OCI-LY7 (cell line): ENCODE measurements at regions not wholly inside any gene's neighbourhood (a gene's known extent, or its start where the extent isn't known, plus 50 kb on each side); places are given as distances from the start of the nearest gene placed in this dataset.

Experiments
- CTCF ChIP-seq: fragments of 200-600 bp; sonication (generic); conservative IDR thresholded peaks from 2 replicates; pipeline ENCODE4 v1.5.1; 2014; ENCODE audit warnings: mild to moderate bottlenecking, antibody characterized with exemption, low read length, moderate library complexity, mixed read lengths
- EZH2phosphoT487 ChIP-seq: fragments of 200-600 bp; sonication (generic); IDR thresholded peaks from 2 replicates; pipeline ENCODE4 v1.6.1; 2018; ENCODE audit warnings: low read depth, borderline replicate concordance, mild to moderate bottlenecking, mixed run types, antibody characterized with exemption, low read length, moderate library complexity, mixed read lengths

- TF ChIP-seq CTCF = no peak
- no peak for TF ChIP-seq EZH2phosphoT487
Measured at GRCh38 chr1:119204197-119204960, 63.9 kb upstream of the WARS2 start.
